ENCODE measurements at regions not wholly inside any gene's neighbourhood (a gene's known extent, or its start where the extent isn't known, plus 50 kb on each side); places are given as distances from the start of the nearest gene placed in this dataset.

GRCh38 chr3:35088943-35089342 is 550.4 kb upstream of the ARPP21 start:
- no peak overlapping the region for H3K27ac ChIP-seq (ENCODE audit: low read length)
- TF ChIP-seq REST (IDR thresholded peaks at IDR 0.05; ENCODE audit: insufficient read depth in 1 of 2, low read depth in 2 of 2, low read length in 1 of 2) (no peak), POLR2AphosphoS5 (IDR thresholded peaks at IDR 0.05; ENCODE audit: low read depth, low read length) (no peak), SIN3A (IDR thresholded peaks at IDR 0.05; ENCODE audit: borderline replicate concordance, insufficient read depth, low read depth, low read length) (no peak), CTCF (IDR thresholded peaks at IDR 0.05) (no peak)
- H3K27me3 ChIP-seq (ENCODE audit: control insufficient read depth, insufficient read depth, low read length), result no peaks in the 10 kb centered on the region
- CTCF ChIA-PET, result no interaction called here
- intact Hi-C loops (cut with micrococcal nuclease; ENCODE audit: unreplicated experiment), result no loop called here
- POLR2A ChIA-PET, result no interaction called here
- no peak overlapping the region for H3K4me3 ChIP-seq (ENCODE audit: low read depth in 2 of 2, low read length in 2 of 2)
- in situ Hi-C loops (cut with HindIII; ENCODE audit: low pct_unique_long_range_greater_than_20kb, low sequenced_read_pairs), result no loop called here
- H3K9me3 ChIP-seq (ENCODE audit: control insufficient read depth, insufficient read depth, low read depth, low read length), result no peaks in the 10 kb centered on the region
- no peak for DNase-seq (ENCODE audit: low read depth, low spot score)
- no peaks in the 10 kb centered on the region for H3K4me1 ChIP-seq (ENCODE audit: control insufficient read depth, insufficient read depth, low read length)
- no peaks in the 10 kb centered on the region for H3K36me3 ChIP-seq (ENCODE audit: control insufficient read depth, insufficient read depth, low read length)
- BruUV-seq (replicated peaks), result no TSS peak
- ATAC-seq, result no peak

GRCh38 chr3:35114686-35115085 is 524.6 kb upstream of the ARPP21 start:
- H3K4me3 ChIP-seq (ENCODE audit: low read depth in 2 of 2, low read length in 2 of 2), result no peak overlapping the region
- no peaks in the 10 kb centered on the region for H3K9me3 ChIP-seq (ENCODE audit: control insufficient read depth, insufficient read depth, low read depth, low read length)
- no peak for ATAC-seq
- BruUV-seq (replicated peaks), result no TSS peak
- CTCF ChIA-PET, result no interaction called here
- intact Hi-C loops (cut with micrococcal nuclease; ENCODE audit: unreplicated experiment) (no loop called here), in situ Hi-C loops (cut with HindIII; ENCODE audit: low pct_unique_long_range_greater_than_20kb, low sequenced_read_pairs) (no loop called here)
- no peak for TF ChIP-seq POLR2AphosphoS5 (IDR thresholded peaks at IDR 0.05; ENCODE audit: low read depth, low read length)
- POLR2A ChIA-PET, result no interaction called here
- no peaks in the 10 kb centered on the region for H3K4me1 ChIP-seq (ENCODE audit: control insufficient read depth, insufficient read depth, low read length)
- no peak overlapping the region for H3K27ac ChIP-seq (ENCODE audit: low read length)
- H3K27me3 ChIP-seq (ENCODE audit: control insufficient read depth, insufficient read depth, low read length), result no peaks in the 10 kb centered on the region
- DNase-seq (ENCODE audit: low read depth, low spot score), result no peak
- no peaks in the 10 kb centered on the region for H3K36me3 ChIP-seq (ENCODE audit: control insufficient read depth, insufficient read depth, low read length)

- Histone ChIP-seq H3K27me3 (ENCODE audit: control insufficient read depth, insufficient read depth, low read length) (no peaks in the 10 kb centered on the region), H3K4me3 (ENCODE audit: low read depth in 2 of 2, low read length in 2 of 2) (no peak overlapping the region), H3K27ac (ENCODE audit: low read length) (no peak overlapping the region), H3K36me3 (ENCODE audit: control insufficient read depth, insufficient read depth, low read length) (no peaks in the 10 kb centered on the region), H3K9me3 (ENCODE audit: control insufficient read depth, insufficient read depth, low read depth, low read length) (no peaks in the 10 kb centered on the region), H3K4me1 (ENCODE audit: control insufficient read depth, insufficient read depth, low read length) (no peaks in the 10 kb centered on the region)
- POLR2A ChIA-PET, result no interaction called here
- in situ Hi-C loops (cut with HindIII; ENCODE audit: low pct_unique_long_range_greater_than_20kb, low sequenced_read_pairs), result no loop called here
- intact Hi-C loops (cut with micrococcal nuclease; ENCODE audit: unreplicated experiment), result no loop called here
- DNase-seq (ENCODE audit: low read depth, low spot score) (no peak), ATAC-seq (no peak)
- CTCF ChIA-PET, result no interaction called here
- BruUV-seq (replicated peaks), result no TSS peak
- no peak for TF ChIP-seq TCF7L2 (IDR thresholded peaks at IDR 0.05; ENCODE audit: low read depth, low read length)
- no peak for TF ChIP-seq SIN3A (IDR thresholded peaks at IDR 0.05; ENCODE audit: borderline replicate concordance, insufficient read depth, low read depth, low read length)
- TF ChIP-seq CTCF (IDR thresholded peaks at IDR 0.05), result no peak
- no peak for TF ChIP-seq REST (IDR thresholded peaks at IDR 0.05; ENCODE audit: insufficient read depth in 1 of 2, low read depth in 2 of 2, low read length in 1 of 2)
- no peak for TF ChIP-seq POLR2AphosphoS5 (IDR thresholded peaks at IDR 0.05; ENCODE audit: low read depth, low read length)
Measured at GRCh38 chr3:35120026-35120425, 519.3 kb upstream of the ARPP21 start.
